ACC112 (cell line): ENCODE measurements at regions not wholly inside any gene's neighbourhood (a gene's known extent, or its start where the extent isn't known, plus 50 kb on each side); places are given as distances from the start of the nearest gene placed in this dataset.

Experiments used
- H2AFZ ChIP-seq: fragments of 200-600 bp; sonication (generic); one replicate; pipeline ENCODE4 v1.6.0; 2017; ENCODE audit warnings: antibody characterized with exemption, low read length; ENCODE audit not compliant: unreplicated experiment
- H3K27ac ChIP-seq: fragments of 200-600 bp; sonication (generic); 2 replicates; pipeline ENCODE4 v1.5.1; 2014; ENCODE audit warnings: low read depth, mild to moderate bottlenecking, antibody characterized with exemption, low read length, moderate library complexity
- H3K27me3 ChIP-seq: fragments of 200-600 bp; sonication (generic); 2 replicates; pipeline ENCODE4 v1.6.1; 2014; ENCODE audit warnings: mild to moderate bottlenecking, antibody characterized with exemption, low read length, moderate library complexity, mixed read lengths; ENCODE audit not compliant: insufficient read depth
- H3K36me3 ChIP-seq: fragments of 200-600 bp; sonication (generic); 2 replicates; pipeline ENCODE4 v1.6.1; 2016; ENCODE audit warnings: mild to moderate bottlenecking, antibody characterized with exemption, low read length, moderate library complexity, mixed read lengths; ENCODE audit not compliant: insufficient read depth
- H3K4me1 ChIP-seq: fragments of 200-600 bp; sonication (generic); one replicate; pipeline ENCODE4 v1.6.1; 2016; ENCODE audit warnings: low read length, mixed read lengths; ENCODE audit not compliant: insufficient read depth, unreplicated experiment, control insufficient read depth
- H3K4me3 ChIP-seq: fragments of 200-600 bp; sonication (generic); 2 replicates; pipeline ENCODE4 v1.5.1; 2014; ENCODE audit warnings: mild to moderate bottlenecking, low read depth, low read length
- H3K79me2 ChIP-seq: fragments of 200-600 bp; sonication (generic); one replicate; pipeline ENCODE4 v1.6.0; 2016; ENCODE audit warnings: low read length; ENCODE audit not compliant: control insufficient read depth, unreplicated experiment, insufficient read depth

- Histone ChIP-seq H3K27ac (no peak overlapping the region), H3K27me3 (no peaks in the 10 kb centered on the region), H3K4me3 (no peak overlapping the region)
Measured at GRCh38 chrX:34868633-34869032, 74.0 kb upstream of the FAM47B start.

DNA sequence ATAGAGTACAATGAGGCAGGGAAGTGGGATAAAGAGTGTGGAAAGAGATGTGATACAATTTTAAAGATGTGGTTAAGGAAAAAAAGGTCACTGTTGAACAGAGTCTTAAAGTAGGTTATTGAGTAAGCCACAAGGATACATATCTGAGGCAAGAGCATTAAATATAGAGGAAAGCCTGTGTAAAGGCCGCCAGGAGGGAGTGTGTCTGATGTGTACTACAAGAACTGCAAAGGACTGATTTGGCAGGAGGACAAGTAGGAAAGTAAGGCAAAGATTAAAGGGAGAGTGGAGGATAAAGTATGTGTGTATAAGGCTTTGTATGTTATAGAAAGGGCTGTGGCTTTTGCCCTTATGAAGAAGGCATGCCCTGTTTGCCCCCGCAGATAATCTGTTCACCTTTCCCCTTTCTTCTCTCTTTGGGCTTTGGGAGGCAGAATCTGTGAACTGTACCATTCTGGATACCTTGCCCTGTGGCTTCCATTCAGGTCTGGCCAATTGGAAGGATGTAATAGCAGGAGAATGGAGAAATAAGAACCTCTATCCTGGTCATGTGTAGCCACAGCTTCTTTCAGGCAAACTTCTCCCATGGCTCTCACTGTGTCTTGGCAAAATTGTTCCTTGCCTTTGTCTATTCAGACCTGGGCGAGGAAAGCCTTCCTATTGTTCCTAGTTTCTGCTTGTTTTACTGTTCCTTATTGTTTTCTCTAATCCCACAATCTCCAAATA, 68.9 kb upstream of the FAM47B start:
- H3K4me1 ChIP-seq = peaks cover 34% of the 10 kb centered on the region
- no peak overlapping the region for H3K4me3 ChIP-seq
- H3K27ac ChIP-seq = no peak overlapping the region
- no peaks in the 10 kb centered on the region for H3K27me3 ChIP-seq
- H3K36me3 ChIP-seq = no peaks in the 10 kb centered on the region
- H2AFZ ChIP-seq = no peak overlapping the region
- no peaks in the 10 kb centered on the region for H3K79me2 ChIP-seq

More at GRCh38 chrX:34868633-34869032, 74.0 kb upstream of the FAM47B start:
- no peaks in the 10 kb centered on the region for H3K36me3 ChIP-seq
- H3K79me2 ChIP-seq = no peaks in the 10 kb centered on the region
- peaks cover 9% of the 10 kb centered on the region for H3K4me1 ChIP-seq
- no peak overlapping the region for H2AFZ ChIP-seq

GRCh38 chrX:34874763-34875162, 67.8 kb upstream of the FAM47B start:
- peak overlapping the region; percentile 60 for H2AFZ ChIP-seq
- H3K27ac ChIP-seq = peak overlapping the region; percentile 70
- peak overlapping the region; percentile 43; the same call in 1 of the 2 replicates for H3K4me3 ChIP-seq
- H3K4me1 ChIP-seq = peaks cover 41% of the 10 kb centered on the region
- H3K79me2 ChIP-seq = no peaks in the 10 kb centered on the region
- no peaks in the 10 kb centered on the region for H3K27me3 ChIP-seq
- H3K36me3 ChIP-seq = no peaks in the 10 kb centered on the region

GRCh38 chrX:34875204-34875603, 67.4 kb upstream of the FAM47B start:
- peaks cover 45% of the 10 kb centered on the region for H3K4me1 ChIP-seq
- H3K79me2 ChIP-seq = no peaks in the 10 kb centered on the region
- no peaks in the 10 kb centered on the region for H3K27me3 ChIP-seq
- H3K27ac ChIP-seq = peak overlapping the region; percentile 70
- no peaks in the 10 kb centered on the region for H3K36me3 ChIP-seq
- H3K4me3 ChIP-seq = peak overlapping the region; percentile 43; the same call in 1 of the 2 replicates
- H2AFZ ChIP-seq = peak overlapping the region; percentile 60

GRCh38 chrX:34877436-34877835, 65.2 kb upstream of the FAM47B start:
- Histone ChIP-seq H3K27ac (peak overlapping the region; percentile 34), H3K4me3 (no peak overlapping the region), H2AFZ (peak overlapping the region; percentile 23), H3K27me3 (no peaks in the 10 kb centered on the region), H3K79me2 (no peaks in the 10 kb centered on the region), H3K36me3 (no peaks in the 10 kb centered on the region), H3K4me1 (peaks cover 50% of the 10 kb centered on the region)

DNA sequence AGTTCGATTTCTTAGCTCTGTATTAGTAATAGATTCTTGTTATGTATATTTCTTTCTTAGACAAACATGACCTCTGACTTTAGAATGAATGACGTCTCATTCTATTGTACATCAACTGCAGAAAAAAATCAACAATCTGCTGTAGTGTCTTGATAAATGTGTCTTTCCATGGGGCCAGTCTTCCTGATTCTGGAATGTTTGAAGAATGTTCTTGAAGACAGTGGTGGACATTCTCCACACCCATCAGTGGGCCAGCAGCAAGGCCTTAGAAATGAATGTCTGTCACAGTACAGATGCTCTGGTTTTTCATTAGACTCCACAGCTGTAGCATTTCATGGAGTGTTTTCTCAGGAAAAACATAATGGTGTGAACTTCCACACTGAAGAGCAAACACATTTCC, 63.2 kb upstream of the FAM47B start:
- Histone ChIP-seq H3K4me1 (peaks cover 44% of the 10 kb centered on the region), H3K36me3 (no peaks in the 10 kb centered on the region), H3K4me3 (no peak overlapping the region), H2AFZ (peak overlapping the region; percentile 50), H3K79me2 (no peaks in the 10 kb centered on the region), H3K27ac (peak overlapping the region; percentile 48), H3K27me3 (no peaks in the 10 kb centered on the region)

DNA sequence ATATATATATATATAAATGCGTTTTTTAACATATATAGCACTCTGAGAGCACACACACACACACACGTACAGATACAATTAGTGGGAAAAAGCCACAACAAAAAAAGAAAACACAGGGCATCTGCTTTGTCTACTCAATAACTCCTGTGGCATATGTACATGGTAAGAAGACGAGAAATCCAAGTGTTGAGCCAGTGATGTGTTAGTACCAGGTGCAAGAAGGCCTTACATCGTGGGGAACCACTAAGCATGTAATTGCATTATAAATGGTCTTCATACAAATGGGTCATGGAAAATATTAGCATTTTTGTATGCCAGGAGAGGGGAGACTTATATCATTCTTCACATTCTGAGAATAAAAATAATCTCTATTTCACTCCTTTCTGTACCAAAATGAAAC, 62.7 kb upstream of the FAM47B start:
- Histone ChIP-seq H3K79me2 (no peaks in the 10 kb centered on the region), H2AFZ (no peak overlapping the region), H3K36me3 (no peaks in the 10 kb centered on the region), H3K27me3 (no peaks in the 10 kb centered on the region), H3K4me3 (no peak overlapping the region), H3K4me1 (peaks cover 46% of the 10 kb centered on the region), H3K27ac (no peak overlapping the region)

GRCh38 chrX:34880656-34881055, 61.9 kb upstream of the FAM47B start:
- H3K4me1 ChIP-seq = peaks cover 43% of the 10 kb centered on the region

GRCh38 chrX:34881671-34882070, 60.9 kb upstream of the FAM47B start:
- Histone ChIP-seq H3K79me2 (no peaks in the 10 kb centered on the region), H3K4me3 (no peak overlapping the region), H2AFZ (no peak overlapping the region), H3K27ac (no peak overlapping the region), H3K27me3 (no peaks in the 10 kb centered on the region), H3K36me3 (no peaks in the 10 kb centered on the region), H3K4me1 (peaks cover 42% of the 10 kb centered on the region)

More at GRCh38 chrX:34880656-34881055, 61.9 kb upstream of the FAM47B start:
- Histone ChIP-seq H3K27ac (peak overlapping the region; percentile 63), H3K36me3 (no peaks in the 10 kb centered on the region), H3K79me2 (no peaks in the 10 kb centered on the region), H2AFZ (no peak overlapping the region), H3K4me3 (no peak overlapping the region), H3K27me3 (no peaks in the 10 kb centered on the region)

- Histone ChIP-seq H2AFZ (no peak overlapping the region), H3K4me3 (no peak overlapping the region)
Measured at GRCh38 chrX:34884817-34885216, 57.8 kb upstream of the FAM47B start.

GRCh38 chrX:34886011-34886410, 56.6 kb upstream of the FAM47B start:
- H3K27me3 ChIP-seq = no peaks in the 10 kb centered on the region
- peaks cover 13% of the 10 kb centered on the region for H3K4me1 ChIP-seq
- no peak overlapping the region for H3K27ac ChIP-seq
- no peak overlapping the region for H3K4me3 ChIP-seq
- H2AFZ ChIP-seq = peak overlapping the region; percentile 38
- no peaks in the 10 kb centered on the region for H3K36me3 ChIP-seq
- H3K79me2 ChIP-seq = no peaks in the 10 kb centered on the region

More at GRCh38 chrX:34884817-34885216, 57.8 kb upstream of the FAM47B start:
- peak overlapping the region; percentile 47 for H3K27ac ChIP-seq
- no peaks in the 10 kb centered on the region for H3K27me3 ChIP-seq
- H3K36me3 ChIP-seq = no peaks in the 10 kb centered on the region
- peaks cover 21% of the 10 kb centered on the region for H3K4me1 ChIP-seq
- no peaks in the 10 kb centered on the region for H3K79me2 ChIP-seq
